ENCODE measurements at regions not wholly inside any gene's neighbourhood (a gene's known extent, or its start where the extent isn't known, plus 50 kb on each side); places are given as distances from the start of the nearest gene placed in this dataset.

GRCh38 chr2:760001-760400 lies 82.8 kb upstream of the TMEM18 start:
- H3K79me2 ChIP-seq (replicated peaks; ENCODE audit: insufficient read depth), result no peaks in the 10 kb centered on the region
- H3K27ac ChIP-seq (ENCODE audit: low read depth), result no peak overlapping the region
- H3K4me1 ChIP-seq (ENCODE audit: insufficient read depth), result no peaks in the 10 kb centered on the region; the same call in 1 of the 2 replicates
- no peaks in the 10 kb centered on the region for H3K36me3 ChIP-seq (ENCODE audit: insufficient read depth)
- Mint-ChIP-seq H3K4me1 (peaks cover 13% of the 10 kb centered on the region), H3K9me3 (no peaks in the 10 kb centered on the region), H3K36me3 (ENCODE audit: low read depth) (no peaks in the 10 kb centered on the region), H3K27me3 (ENCODE audit: insufficient read depth, low read depth, poor library complexity) (peaks cover 9% of the 10 kb centered on the region), H3K4me3 (no peak overlapping the region), H3K27ac (no peak overlapping the region)
- no peak overlapping the region for H2AFZ ChIP-seq
- TF ChIP-seq ZNF462 (CRISPR knock-in tag; IDR thresholded peaks at IDR 0.05) (no peak), ZNF331 (CRISPR knock-in tag; IDR thresholded peaks at IDR 0.05; ENCODE audit: low read depth) (no peak), STAT1 (IDR thresholded peaks at IDR 0.05; ENCODE audit: unreplicated experiment) (no peak), POLR2AphosphoS5 (IDR thresholded peaks at IDR 0.05; ENCODE audit: low read depth) (no peak), EZH2phosphoT487 (IDR thresholded peaks at IDR 0.05; ENCODE audit: unreplicated experiment) (no peak), CTCF (conservative IDR thresholded peaks at IDR 0.05; ENCODE audit: low read depth in 2 of 2) (no peak), ETS1 (IDR thresholded peaks at IDR 0.05) (no peak), CREB1 (CRISPR knock-in tag; IDR thresholded peaks at IDR 0.05; ENCODE audit: low read depth) (no peak), ZNF114 (CRISPR knock-in tag; IDR thresholded peaks at IDR 0.05) (no peak), NANOG (IDR thresholded peaks at IDR 0.05; ENCODE audit: borderline replicate concordance) (no peak), REST (IDR thresholded peaks at IDR 0.05; ENCODE audit: unreplicated experiment) (no peak), EZH2 (IDR thresholded peaks at IDR 0.05; ENCODE audit: low read depth, unreplicated experiment) (no peak), JUNB (IDR thresholded peaks at IDR 0.05; ENCODE audit: unreplicated experiment) (no peak)
- H3K27me3 ChIP-seq (ENCODE audit: insufficient read depth), result no peaks in the 10 kb centered on the region
- no peak overlapping the region for H3K4me2 ChIP-seq
- no peak overlapping the region for H3K4me3 ChIP-seq
- H4K20me1 ChIP-seq (replicated peaks; ENCODE audit: insufficient read depth), result no peaks in the 10 kb centered on the region
- DNase-seq (ENCODE audit: low spot score) (no peak), ATAC-seq (no peak)
- no peaks in the 10 kb centered on the region for H3K9me2 ChIP-seq (ENCODE audit: insufficient read depth)
- H3F3A ChIP-seq (replicated peaks; ENCODE audit: low read depth), result no peaks in the 10 kb centered on the region

Measured in GM23338 (cell line).